ENCODE measurements at regions not wholly inside any gene's neighbourhood (a gene's known extent, or its start where the extent isn't known, plus 50 kb on each side); places are given as distances from the start of the nearest gene placed in this dataset.

DNA sequence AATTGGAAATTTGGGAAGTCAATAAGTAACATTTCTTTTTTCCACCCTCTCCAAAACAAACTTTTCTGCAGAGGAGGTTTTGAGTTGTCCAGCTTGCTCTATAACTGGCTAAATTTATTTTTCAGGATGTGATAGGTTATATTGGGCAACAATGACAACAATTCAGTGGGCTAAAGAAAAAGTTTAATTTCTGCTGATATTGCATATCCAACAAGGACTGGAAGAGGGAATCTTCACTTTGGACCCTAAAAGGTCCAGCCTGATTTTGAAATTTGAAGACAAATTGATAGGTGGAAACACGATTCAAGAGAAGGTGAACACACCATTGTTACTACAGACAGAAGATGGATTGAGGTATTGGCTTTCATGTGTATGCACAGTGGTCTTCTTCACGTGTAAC lies 393.1 kb downstream of the BRINP1 start:
- DNase-seq: no peak

DNA sequence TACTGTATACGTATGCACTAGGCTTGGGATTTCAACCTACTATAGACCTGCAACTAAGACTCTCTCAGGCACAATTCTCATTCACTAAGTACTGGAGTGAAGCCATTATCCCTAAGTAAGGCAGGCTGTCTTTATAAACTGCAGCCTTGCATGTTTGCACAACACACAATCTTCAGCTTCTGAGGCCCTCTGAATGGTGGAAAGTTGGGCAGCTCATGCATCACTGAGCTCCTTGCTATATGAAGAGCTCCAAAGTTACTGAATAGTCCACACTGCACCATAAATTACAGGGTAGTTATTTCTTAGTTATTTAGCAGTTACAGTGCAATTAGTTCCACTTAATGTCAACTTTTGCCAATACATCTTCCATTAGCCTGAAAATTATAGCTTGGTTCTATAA lies 384.6 kb downstream of the BRINP1 start:
- DNase-seq: no peak

DNA sequence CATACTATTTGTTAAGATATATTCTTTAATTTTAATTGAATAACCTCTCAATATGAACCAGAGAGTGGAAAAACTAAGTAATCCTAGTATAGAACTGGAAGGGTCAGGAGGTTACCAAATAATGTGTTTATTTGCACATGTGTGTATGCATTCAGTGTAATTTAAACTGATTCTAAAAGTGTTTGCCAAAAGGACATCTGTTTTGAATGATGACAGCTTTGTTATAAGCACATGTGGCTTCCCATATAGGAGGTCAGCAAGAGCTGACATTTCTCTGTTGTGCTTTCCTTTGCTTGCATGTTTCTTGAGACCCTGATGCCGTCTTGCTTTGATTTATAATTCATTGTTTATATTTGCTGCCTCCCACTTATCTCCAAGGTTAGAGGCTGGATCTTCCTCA lies 383.4 kb downstream of the BRINP1 start:
- DNase-seq: no peak

DNA sequence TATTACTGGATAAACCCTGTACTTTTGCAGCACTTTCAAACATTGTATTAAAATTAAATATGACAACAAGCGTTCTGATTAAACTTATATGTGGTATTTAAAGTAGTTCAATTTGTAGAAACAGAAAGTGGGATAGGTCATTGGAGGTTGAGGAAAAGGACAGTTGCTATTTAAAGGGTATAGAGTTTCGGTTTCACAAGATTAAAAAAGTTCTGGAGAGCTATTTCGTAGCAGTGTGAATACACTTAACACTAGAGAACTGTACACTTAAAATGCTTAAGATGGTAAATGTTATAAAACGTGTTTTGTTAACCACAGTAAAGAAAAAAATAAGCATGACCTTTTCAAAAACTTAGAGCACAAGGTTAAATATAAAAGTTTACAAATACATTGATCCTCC lies 382.1 kb downstream of the BRINP1 start:
- no peak for DNase-seq

DNA sequence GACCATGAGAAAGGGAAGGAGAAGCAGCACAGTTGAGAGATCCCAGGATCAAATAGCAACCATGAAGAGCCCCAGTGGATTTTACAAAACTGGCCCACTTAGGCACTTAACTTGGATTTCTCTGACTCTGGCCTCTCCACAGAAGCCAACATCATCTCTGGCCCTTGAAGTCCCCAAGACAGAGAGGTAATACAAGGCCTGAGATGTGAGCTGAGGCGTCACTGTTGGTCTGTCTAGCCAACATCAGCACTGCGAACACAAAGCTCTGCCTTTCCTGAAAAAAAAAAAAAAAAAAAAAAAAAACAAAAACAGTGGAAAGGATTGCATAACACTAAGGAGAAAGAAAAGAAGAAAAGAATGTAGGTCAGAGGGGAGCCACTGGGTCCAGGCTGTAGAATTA lies 378.3 kb downstream of the BRINP1 start:
- no peak for DNase-seq

DNA sequence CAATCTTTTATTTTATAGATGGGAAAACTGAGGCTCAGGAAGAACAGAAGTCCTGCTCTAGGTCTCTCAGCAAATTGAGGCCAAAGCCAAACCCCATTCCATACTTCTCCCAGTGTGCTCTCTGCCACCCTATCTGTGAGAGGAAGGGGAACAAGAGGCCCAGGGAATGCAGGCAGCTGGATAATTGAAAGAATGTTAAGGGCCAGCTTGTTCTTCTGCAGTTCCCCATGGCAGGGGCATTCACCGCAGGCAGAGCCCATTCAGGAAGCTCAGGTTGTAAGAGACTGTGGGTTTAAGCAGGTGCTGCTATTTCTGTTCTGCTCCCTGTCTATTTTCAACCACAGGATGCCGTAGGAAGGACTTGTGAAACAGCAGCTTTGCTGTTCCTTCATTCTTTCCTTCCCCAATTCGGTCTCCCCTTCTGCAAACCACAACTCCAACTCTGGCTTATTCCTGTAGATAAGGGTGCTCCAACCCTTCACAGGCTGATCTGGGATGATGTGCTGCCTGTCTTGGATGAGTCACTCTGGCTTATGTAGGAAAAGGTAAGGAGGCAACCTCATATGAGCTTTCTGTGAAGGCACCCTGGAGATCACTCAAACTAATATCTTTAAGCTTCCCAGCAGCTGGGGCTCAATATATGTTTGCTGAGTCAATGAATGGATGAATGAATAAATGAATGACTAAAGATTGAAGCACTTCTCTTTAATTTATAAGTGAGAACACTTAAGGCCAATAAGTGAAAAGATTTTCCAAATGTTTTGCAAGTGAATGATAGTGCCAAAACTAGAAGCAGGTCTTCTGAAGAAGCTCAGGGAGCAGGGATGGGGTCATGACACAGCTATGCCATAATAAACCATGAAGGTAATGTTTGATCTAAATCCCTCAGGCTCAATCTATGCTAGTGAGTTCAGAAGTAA lies 377.6 kb downstream of the BRINP1 start:
- DNase-seq: no peak

DNA sequence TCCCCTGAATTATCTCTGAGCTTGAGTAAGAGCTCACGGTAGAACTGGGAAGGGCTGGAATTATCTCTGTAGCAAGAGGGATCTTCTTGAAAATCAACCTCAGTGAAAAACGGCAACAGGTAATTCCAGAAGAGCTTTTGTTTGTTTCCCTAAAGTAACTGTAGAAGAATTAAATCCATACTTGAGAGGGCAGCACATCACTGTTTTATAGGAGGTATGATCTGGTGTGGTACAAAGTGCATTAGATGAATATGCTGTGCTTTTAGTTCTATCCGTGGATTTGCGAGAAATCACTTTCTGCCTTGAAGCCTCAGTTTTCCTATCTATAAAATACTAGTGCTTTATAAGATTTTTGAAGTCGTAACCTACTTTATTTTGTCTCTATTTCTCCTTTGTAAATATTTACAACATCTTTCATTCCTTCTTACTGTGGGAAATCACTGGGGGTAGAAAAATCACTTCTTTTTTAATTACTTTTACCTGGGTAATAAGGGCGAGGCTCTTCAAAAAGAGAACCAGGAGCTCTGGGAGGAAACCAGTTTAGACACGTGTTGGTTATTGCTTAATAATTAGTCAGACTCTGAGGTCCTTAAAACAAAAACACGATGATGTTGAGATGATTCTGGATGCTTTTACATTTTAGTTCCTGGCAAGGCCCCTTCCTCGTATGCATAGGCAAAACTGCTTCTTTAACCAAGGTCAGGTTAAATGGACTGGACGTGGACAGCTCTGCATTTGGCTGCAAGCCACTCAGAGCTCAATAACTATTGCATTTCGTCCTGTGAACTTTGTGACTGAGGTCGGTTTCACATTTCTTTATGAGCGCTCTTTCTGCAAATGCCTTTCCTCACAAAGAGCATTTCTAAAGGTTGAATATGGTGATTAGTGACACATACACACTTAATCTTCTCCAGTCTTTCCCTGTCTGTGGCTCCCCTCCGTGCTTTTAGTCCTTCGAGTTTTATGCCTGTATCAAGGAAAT lies 376.1 kb downstream of the BRINP1 start:
- DNase-seq: no peak

DNA sequence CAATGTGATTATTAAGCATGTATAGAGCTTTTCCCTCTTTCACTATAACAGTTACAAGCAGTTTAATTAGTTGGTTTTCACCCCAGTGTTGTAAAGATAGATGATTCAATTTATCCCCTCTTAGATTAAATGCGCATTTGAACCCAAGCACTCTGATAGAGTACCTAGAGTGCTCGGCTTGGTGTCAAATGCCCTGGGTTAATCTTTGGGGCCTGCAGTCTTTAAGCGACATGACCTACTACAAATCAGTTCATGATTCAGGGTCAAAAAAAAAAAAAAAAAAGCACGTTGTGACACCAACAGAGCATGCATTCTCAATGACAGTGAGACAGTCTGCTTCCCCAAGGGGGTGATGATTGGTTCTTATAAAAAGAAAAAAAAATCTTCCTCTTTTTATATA lies 375.3 kb downstream of the BRINP1 start:
- no peak for DNase-seq

DNA sequence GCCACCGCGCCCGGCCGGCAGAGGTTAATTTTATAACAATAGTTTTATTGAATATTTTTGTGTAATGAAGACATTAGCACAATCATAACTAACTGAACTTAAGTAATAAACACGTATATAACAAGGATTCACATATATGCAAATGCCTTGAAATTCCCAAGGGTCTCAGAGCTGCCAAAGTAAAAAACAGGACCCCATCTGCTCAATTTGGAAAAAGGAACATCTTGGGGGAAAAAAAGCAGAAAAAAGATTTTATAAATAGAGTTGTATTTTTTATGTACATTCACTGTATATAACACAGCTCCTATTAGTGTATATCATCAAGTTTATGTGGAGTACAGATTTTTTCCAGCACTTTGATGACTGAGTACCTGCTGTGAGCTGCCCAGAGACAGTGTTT lies 366.7 kb downstream of the BRINP1 start:
- no peak for DNase-seq

DNA sequence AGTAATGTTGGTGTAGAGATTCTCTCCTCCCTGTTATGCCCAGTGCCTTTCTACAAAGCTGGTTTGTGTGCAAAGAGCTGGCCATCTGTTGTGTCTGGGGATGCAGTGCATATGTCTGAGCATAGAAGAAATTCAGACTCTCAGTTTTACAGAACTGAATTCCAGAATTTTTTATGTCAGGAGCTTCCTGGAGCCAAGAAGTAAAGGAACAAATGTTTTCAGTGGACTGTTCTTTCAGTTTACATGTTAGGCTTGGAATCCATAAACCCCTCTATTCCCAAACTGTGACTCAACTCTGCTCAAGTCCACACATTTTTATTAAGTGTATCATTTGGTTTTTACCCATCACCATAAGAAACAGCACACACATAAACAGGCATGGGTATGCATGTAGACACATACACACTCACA lies 366.0 kb downstream of the BRINP1 start:
- DNase-seq: no peak

DNA sequence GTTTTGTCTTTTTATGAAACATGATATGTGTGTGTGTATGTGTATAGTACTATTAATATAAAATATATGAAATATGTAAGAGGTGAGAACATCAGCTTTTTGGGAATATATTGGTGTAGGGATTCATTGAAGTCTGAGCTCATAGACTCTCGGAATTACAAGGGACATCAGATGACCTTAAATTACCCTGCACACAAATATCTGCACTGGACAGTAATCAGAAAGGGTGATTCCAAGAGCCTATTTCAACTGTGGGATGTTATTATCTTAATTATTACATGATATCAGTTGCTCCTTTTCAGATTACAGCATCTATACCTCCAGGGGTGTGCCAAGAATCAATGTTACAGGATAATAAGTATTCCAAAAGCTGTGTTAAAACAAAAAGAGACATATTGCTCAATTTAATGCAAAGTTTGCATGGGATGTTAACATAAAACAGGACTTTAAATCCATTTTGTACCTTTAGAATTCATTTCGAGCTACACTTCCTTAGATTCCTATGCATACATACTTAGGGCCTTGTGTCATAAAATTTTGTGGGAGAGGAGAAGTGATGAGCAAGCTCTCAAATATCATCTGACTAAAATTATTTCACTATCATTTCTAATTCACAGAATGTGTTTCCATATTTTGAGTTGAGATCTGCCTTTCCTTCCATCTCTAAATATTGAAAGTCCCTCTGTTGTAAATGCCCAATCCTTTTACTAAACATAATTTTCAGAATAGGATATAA lies 365.2 kb downstream of the BRINP1 start:
- no peak for DNase-seq

DNA sequence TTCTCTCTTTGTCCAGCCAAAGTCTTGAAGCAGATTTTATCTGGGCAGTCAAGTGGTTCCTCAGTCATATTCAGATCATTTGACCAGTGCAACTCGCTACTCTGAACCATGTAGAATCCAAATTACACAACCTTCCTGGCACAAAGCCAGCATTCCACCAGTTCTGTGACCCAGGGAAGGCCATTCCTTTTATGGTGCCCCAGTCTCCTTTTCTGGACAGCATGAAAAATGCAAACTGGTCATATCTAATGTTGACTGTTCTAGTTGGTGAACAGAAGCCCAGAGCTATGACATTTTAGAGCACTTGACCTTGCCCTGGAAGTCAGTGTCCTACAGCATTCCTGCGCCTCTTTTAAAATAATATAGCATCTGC lies 364.6 kb downstream of the BRINP1 start:
- DNase-seq: no peak

DNA sequence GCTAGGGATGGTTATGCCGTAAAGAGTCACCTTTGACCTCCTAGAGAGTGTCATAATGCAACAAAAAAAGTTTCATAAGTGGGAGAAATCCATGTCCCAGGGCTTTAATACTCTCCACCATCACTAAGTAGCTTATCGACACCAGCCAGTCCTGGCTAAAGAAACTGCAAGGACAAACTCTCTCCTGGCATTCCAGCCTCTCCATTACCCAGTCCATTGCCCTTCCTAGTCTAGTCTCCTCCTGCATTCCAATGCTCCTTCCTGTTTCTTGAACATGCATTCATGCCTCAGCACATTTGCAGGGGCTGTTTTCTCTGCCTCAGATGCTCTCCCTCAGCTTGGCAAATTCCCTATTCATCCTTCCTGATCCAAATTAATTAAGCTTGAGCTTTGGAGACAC lies 364.1 kb downstream of the BRINP1 start:
- DNase-seq: no peak

DNA sequence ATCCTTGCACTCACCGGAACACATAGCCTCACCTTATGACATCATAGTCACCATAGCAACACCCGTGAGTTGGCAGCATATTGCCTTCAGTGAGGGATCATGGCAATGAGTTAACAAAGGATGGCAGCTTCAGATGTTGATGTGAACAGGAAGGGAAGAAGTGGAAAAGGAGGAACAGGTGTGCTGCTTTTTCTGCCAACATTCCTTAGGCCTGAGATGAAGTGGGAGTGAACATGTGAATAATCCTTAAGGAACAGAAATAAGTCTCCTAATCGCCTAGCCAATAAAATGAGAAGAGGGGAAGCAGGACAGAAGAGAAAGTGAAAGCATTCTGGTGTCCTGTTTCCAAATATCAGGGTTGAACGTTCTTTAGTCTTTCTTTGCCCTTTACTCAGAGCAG lies 360.0 kb downstream of the BRINP1 start:
- DNase-seq: peak in 1 of 5 experiments; percentile 1

DNA sequence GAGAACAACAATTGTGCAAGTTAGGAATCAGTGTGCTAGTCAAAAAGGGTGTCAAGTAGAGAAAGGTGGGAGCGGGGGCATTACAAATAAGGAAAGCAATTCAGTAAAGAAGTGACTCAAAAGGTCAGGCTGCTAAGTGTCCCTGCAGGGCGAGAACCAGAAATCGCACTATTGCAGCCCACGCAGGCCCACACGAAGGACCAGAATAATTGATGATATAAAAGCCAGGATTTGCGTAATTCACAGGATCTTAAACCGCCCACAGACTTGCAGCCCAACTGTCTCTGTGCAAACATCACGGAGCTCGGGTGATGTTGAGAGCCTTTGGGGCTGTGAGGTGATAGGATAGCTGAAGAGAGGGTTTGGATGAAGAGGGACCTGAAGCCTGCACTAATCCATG lies 349.0 kb downstream of the BRINP1 start:
- no peak for DNase-seq

DNA sequence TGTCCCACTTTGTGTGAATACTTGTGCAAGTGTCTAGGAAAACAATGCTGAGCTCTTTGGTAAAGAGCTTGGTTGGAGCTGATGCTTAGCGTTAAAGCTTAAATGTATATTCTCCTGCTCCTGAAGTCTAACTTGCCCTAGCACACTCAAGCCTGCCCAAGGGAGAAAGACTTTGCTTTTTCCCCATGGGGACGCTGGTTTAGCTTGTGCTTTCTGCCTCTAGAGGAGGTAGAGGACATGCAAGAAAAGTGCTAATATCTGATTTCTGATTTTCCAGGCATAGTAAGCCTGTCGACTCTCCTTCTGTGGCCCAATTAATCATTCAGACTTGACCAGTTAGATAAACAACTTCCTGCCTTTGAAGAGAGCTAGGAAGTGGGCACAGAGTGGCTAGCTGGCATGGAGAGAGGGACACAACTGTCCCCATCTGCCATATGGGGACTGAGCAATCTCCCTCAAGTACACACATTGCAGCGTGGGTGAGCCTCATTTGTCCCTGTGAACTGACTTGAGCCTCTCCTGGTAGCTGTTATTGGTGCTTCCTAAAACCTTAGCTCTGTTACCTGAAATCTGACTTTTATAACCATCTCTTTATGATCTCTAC lies 348.4 kb downstream of the BRINP1 start:
- DNase-seq: no peak

DNA sequence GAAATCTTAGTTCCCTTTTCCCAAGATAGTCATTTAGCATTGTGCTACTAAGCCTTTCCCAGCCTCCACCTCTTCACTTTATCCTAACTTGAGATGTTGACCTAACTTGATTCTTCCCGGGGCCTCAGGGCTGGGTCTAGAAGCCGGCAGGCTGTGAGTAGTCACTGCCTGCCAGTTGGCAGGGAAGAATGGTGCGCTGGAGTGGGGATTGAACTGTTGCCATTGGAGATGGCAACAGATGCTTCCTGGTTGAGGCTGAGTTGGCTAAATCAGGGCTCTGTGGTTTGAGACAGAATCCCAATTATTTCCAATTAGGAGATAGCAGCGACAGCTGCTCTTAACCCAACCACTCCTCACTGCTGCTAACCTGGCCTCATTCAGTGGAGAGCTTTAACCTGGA lies 343.1 kb downstream of the BRINP1 start:
- DNase-seq: no peak

DNA sequence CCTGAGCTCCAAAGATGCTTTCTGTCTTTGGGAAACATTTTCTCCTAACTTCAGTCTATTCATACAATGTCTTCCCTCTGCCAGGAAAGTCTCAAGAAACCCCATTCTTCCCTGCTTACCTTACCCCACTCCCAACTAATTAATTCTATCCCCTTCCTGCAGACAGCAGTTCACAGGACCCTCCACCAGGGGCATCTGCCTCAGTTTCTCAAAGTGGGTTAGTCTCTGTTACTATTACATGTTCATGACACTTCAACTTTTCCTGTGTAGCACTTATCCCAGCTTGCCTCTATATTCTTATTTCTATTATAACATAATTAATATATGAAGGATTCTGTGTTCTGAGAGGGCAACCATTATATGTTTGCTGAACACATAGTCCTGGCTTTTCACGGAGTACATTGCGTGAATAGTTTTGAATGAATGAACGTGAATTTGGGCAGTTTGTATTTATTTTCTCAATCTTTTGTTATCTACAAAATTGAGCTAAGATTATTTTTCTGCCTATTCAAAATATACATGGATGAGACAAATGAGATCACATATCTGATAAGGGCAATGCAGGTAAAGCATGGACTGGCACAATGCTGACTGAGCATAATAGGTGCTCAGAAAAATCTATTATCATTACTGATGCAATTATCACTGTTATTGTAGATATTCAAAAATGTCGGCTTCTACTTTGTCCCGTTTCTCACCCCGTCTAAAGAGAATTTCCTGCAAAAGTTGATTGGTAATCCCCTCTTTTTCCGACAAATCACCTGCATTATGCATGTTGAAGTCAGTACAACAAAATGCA lies 341.1 kb downstream of the BRINP1 start:
- DNase-seq: no peak

DNA sequence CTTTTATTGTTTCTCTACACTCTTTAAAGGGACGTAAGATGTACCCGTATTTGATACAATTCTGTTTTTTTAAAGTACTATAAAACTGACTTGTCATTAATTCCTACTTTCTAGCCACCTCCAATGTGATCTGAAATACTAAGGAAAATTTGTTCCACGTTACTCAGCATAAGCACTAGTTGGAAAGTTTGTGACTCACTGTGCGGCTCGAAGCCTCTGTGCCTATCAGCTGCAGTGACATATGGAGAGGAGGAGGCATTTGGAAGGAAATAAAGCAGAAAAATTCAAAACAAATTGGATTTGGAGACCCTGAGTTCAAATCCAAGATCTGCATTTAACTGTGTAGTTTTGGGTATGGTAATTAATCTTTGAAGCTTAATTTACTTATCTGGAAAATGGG lies 339.3 kb downstream of the BRINP1 start:
- DNase-seq: no peak

DNA sequence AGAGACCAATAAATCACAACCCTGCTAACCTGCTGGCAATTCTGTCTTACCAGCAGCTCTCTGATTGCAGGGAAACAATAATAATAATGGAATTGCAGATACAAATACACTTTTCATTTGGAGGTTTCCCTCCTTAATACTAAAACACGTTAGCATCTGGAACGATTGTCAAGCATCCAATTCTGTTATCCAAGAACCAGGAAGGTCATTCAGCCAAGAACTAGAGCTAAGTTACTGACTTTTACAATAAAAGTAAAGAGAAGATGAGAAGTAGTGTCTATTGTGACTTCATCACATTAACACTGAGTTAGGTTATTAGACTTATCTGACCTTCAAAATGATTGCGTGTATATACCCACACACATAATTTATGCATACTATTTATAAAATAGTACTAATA lies 335.6 kb downstream of the BRINP1 start:
- no peak for DNase-seq

DNA sequence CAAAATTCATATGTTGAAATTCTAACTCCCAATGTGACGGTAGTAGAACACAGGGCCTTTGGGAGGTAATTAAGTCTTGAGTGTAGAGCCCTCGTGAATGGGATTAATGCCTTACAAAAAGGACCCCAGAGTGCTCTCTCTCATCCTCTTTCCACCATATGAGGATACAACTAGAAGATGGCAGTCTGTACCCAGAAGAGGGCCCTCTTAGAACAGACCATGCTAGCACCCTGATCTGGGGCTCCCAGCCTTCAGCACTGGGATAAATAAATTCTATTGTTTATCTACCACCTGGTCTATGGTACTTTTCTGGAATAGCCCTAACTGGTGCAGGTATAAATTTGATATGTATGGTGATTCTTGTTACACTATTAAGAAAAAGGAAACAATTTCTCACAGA lies 332.3 kb downstream of the BRINP1 start:
- no peak for DNase-seq

DNA sequence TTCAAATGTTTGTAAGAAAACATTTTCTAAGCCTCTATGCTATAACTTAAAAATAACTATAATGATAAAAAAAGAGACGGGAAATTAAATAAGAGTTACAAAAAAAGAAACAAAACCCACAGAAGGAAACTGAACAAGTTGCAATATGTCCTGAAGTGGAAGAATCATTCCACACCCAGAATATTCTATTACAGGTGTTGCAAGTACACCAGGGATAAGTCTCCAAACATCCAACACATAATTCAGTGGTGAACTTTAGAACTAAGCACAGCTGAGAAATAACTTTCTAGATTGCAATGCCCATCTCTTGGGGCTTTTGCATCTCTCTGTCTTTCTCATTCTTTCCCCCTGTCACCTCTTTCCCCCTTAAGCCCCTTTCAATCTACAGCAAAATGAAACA lies 325.2 kb downstream of the BRINP1 start:
- no peak for DNase-seq

Measured in T-helper 2 cell (primary cell).